ENCODE measurements at regions not wholly inside any gene's neighbourhood (a gene's known extent, or its start where the extent isn't known, plus 50 kb on each side); places are given as distances from the start of the nearest gene placed in this dataset.

DNA sequence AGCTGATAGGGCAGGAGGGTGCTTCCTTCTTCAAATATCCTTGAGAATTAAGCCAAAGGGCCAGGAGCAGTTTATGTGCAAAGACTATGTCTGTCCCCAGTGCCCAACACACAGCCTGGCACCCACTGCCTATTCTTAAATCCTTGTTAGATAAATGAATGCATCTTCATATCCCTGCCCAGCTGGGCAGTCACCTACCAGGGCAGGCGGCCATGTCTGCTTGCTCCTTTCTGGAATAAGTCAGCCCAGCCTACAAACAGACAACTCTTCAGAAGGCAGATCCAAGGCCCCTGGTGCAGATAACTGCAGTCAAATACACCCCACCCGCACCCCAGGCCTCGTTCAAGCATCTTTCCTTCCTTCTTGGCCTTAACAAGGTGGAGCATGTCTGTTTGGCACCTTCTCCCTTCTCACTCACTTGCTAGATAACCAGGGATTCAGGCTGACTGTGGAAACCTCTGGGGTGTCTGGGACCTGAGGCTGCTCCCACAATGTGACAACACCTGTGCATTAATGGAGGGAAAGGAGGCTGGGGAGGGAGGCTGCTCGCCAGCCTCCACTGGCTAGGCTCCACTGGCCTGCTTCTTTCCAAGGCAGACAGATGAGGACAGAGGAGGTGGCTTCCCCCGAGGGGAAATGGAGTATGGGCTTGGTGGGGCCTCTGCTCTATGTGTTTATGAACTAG, 59.9 kb upstream of the COL13A1 start:
- Histone ChIP-seq H2AFZ (ENCODE audit: low read length) (no peak overlapping the region), H2BK120ac (ENCODE audit: low read depth, low read length, poor library complexity, severe bottlenecking) (no peak overlapping the region), H2BK15ac (ENCODE audit: low read depth, low read length) (no peak overlapping the region), H3T11ph (ENCODE audit: low read length) (no peak overlapping the region), H3K18ac (ENCODE audit: insufficient read length, low read depth, low read length) (no peak overlapping the region), H2AK5ac (ENCODE audit: insufficient read length, low read length) (no peak overlapping the region), H4K91ac (ENCODE audit: insufficient read length, low read depth, low read length) (no peak overlapping the region), H3K27ac (ENCODE audit: insufficient read length, low read depth, low read length) (no peak overlapping the region), H4K8ac (replicated peaks; ENCODE audit: insufficient read length, low read depth, low read length) (no peak overlapping the region), H3K56ac (ENCODE audit: insufficient read length, low read depth, low read length) (no peak overlapping the region), H4K5ac (ENCODE audit: insufficient read length, low read depth, low read length) (no peak overlapping the region), H3K79me2 (ENCODE audit: insufficient read depth, low read length) (no peaks in the 10 kb centered on the region), H3K79me1 (ENCODE audit: insufficient read depth, low read depth, low read length, poor library complexity, severe bottlenecking) (no peaks in the 10 kb centered on the region), H2BK5ac (ENCODE audit: insufficient read length, low read length) (no peak overlapping the region), H3K23ac (ENCODE audit: insufficient read length, low read depth, low read length) (no peak overlapping the region), H3K9ac (ENCODE audit: extremely low read depth, insufficient read length, low read length) (no peak overlapping the region), H3K4me2 (ENCODE audit: insufficient read depth, insufficient read length, low read length) (no peak overlapping the region), H3K14ac (ENCODE audit: insufficient read depth, low read length) (no peak overlapping the region), H2BK12ac (ENCODE audit: insufficient read length, low read depth, low read length) (no peak overlapping the region), H3K9me3 (ENCODE audit: control insufficient read depth, low read depth, low read length) (no peaks in the 10 kb centered on the region), H3K23me2 (ENCODE audit: insufficient read length, low read depth, low read length, poor library complexity, severe bottlenecking) (no peaks in the 10 kb centered on the region), H3K4ac (ENCODE audit: low read depth, low read length) (no peak overlapping the region), H3K27me3 (ENCODE audit: insufficient read depth, low read length) (no peaks in the 10 kb centered on the region), H2BK20ac (ENCODE audit: low read depth, low read length, poor library complexity, severe bottlenecking) (no peak overlapping the region), H4K20me1 (ENCODE audit: control insufficient read depth, insufficient read depth, insufficient read length) (no peaks in the 10 kb centered on the region), H3K4me1 (ENCODE audit: insufficient read depth, low read length) (no peaks in the 10 kb centered on the region; the same call in 1 of the 2 replicates)
- TF ChIP-seq, protein P1, sequence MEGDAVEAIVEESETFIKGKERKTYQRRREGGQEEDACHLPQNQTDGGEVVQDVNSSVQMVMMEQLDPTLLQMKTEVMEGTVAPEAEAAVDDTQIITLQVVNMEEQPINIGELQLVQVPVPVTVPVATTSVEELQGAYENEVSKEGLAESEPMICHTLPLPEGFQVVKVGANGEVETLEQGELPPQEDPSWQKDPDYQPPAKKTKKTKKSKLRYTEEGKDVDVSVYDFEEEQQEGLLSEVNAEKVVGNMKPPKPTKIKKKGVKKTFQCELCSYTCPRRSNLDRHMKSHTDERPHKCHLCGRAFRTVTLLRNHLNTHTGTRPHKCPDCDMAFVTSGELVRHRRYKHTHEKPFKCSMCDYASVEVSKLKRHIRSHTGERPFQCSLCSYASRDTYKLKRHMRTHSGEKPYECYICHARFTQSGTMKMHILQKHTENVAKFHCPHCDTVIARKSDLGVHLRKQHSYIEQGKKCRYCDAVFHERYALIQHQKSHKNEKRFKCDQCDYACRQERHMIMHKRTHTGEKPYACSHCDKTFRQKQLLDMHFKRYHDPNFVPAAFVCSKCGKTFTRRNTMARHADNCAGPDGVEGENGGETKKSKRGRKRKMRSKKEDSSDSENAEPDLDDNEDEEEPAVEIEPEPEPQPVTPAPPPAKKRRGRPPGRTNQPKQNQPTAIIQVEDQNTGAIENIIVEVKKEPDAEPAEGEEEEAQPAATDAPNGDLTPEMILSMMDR (conservative IDR thresholded peaks at IDR 0.05), result no peak
- no CpG with 5 or more reads among the region's 5 CpGs for WGBS (ENCODE audit: extremely low coverage, insufficient read length, low lambda C conversion rate)
- Mint-ChIP-seq H3K4me1 (peaks cover 8 to 17% of the 10 kb centered on the region in 2 experiments), H3K27ac (peak overlapping the region in 1 of 3 experiments; percentile 34; a peak in 1 of 7 replicates), H3K9me3 (no peaks in the 10 kb centered on the region; a peak in 1 of 5 replicates), H3K4me3 (no peak overlapping the region), H3K36me3 (ENCODE audit: insufficient read depth in 1 of 3, low read depth in 3 of 3) (no peaks in the 10 kb centered on the region), H3K27me3 (ENCODE audit: low read depth) (peaks cover 12% of the 10 kb centered on the region)
- no peak for DNase-seq

Measured in H9 (cell line).